HCT116 (cell line): ENCODE measurements at regions not wholly inside any gene's neighbourhood (a gene's known extent, or its start where the extent isn't known, plus 50 kb on each side); places are given as distances from the start of the nearest gene placed in this dataset.

Experiments used
- ATAC-seq: fragments of 200-7000 bp; cut with Tn5 transposase; 2 replicates; pipeline ENCODE4 v1.9.1; 2020; ENCODE audit warnings: mild to moderate bottlenecking, moderate library complexity
- BruUV-seq: library from RNA; stranded (reverse); fragments of 400-500 nt; replicated peaks from 2 replicates; lab custom pipeline; 2021; lab: Mats Ljungman, UMichigan
- CTCF ChIA-PET: fragments of 300-600 bp; sonication (Branson Sonifier 250); formaldehyde crosslinking; loops from one replicate; lab custom pipeline; 2021; ENCODE audit warnings: antibody characterized with exemption; lab: Charles Lee
- POLR2A ChIA-PET: fragments of 300-600, 350-600 bp; sonication (Branson Sonifier 250); formaldehyde crosslinking; loops from one replicate; lab custom pipeline; 2021; ENCODE audit warnings: antibody characterized with exemption; lab: Charles Lee
- RAD21 ChIA-PET, 2 experiments: fragments of 300-600 bp; sonication (Branson Sonifier 250); formaldehyde crosslinking; loops; one replicate each; lab custom pipeline; 2023; ENCODE audit warnings: low total read pairs in 2 of 2; ENCODE audit not compliant: uncharacterized antibody in 2 of 2, unreplicated experiment in 2 of 2, low non-redundant PET in 1 of 2; lab: Charles Lee
- DNase-seq: peaks from one replicate; pipeline ENCODE4 v3.0.0-alpha.2; 2010; ENCODE audit warnings: low read depth, low spot score
- H2AFZ ChIP-seq: fragments of 200-600 bp; shearing (Covaris generic), sonication (generic); 2 replicates; pipeline ENCODE4 v1.6.1; 2017; ENCODE audit warnings: low read depth, mixed run types, mixed read lengths, antibody characterized with exemption, low read length; ENCODE audit not compliant: poor library complexity, severe bottlenecking
- H3K27ac ChIP-seq: 2 replicates; pipeline ENCODE4 v1.5.1; 2012; ENCODE audit warnings: low read depth, low read length
- H3K27me3 ChIP-seq: fragments of 200-600 bp; sonication (generic); 2 replicates; pipeline ENCODE4 v1.6.1; 2016; ENCODE audit warnings: mixed run types, low read length, mixed read lengths; ENCODE audit not compliant: insufficient read depth
- H3K36me3 ChIP-seq, 2 experiments: fragments of 200-500 bp in 1 of 2; fragments of 200-600 bp in 1 of 2; sonication (Bioruptor generic) in 1 of 2; sonication (generic) in 1 of 2; 2 replicates each; pipeline versions ENCODE4 v1.5.1 to v1.6.1; 2014 to 2016; ENCODE audit warnings: low read length in 2 of 2, inconsistent platforms in 1 of 2, mixed read lengths in 1 of 2, mixed run types in 1 of 2; ENCODE audit not compliant: insufficient read depth in 2 of 2, control insufficient read depth in 1 of 2
- H3K4me1 ChIP-seq, 2 experiments: fragments of 200-600 bp in 1 of 2; sonication (generic) in 1 of 2; 2 replicates each; pipeline versions ENCODE4 v1.5.1 to v1.6.1; 2012 to 2017; ENCODE audit warnings: low read length in 2 of 2, inconsistent platforms in 1 of 2, mild to moderate bottlenecking in 1 of 2, mixed read lengths in 1 of 2, mixed run types in 1 of 2, moderate library complexity in 1 of 2; ENCODE audit not compliant: insufficient read depth in 2 of 2, control insufficient read depth in 1 of 2
- H3K4me2 ChIP-seq: fragments of 200-600 bp; sonication (generic); 2 replicates; pipeline ENCODE4 v1.6.1; 2017; ENCODE audit warnings: mixed run types, low read length, mixed read lengths
- H3K4me3 ChIP-seq, 2 experiments: fragments of 200-600 bp in 1 of 2; sonication (generic) in 1 of 2; replicated peaks in 1 of 2; 2 replicates each; pipeline ENCODE4 v1.5.1; 2011 to 2016; ENCODE audit warnings: low read length in 2 of 2, control low read depth in 1 of 2, low read depth in 1 of 2, mild to moderate bottlenecking in 1 of 2, mixed read lengths in 1 of 2, mixed run types in 1 of 2
- H3K79me2 ChIP-seq: fragments of 200-600 bp; sonication (generic); 2 replicates; pipeline ENCODE4 v1.6.1; 2017; ENCODE audit warnings: mild to moderate bottlenecking, mixed run types, low read length, moderate library complexity, mixed read lengths; ENCODE audit not compliant: insufficient read depth
- H3K9ac ChIP-seq: fragments of 200-600 bp; sonication (generic); 2 replicates; pipeline ENCODE4 v1.6.1; 2016; ENCODE audit warnings: low read length, mixed read lengths
- H3K9me2 ChIP-seq: fragments of 200-600 bp; sonication (generic), shearing (Covaris generic); 2 replicates; pipeline ENCODE4 v1.6.1; 2017; ENCODE audit warnings: mixed run types, mild to moderate bottlenecking, moderate library complexity; ENCODE audit not compliant: insufficient read depth
- H3K9me3 ChIP-seq, 2 experiments: fragments of 200-500 bp in 1 of 2; fragments of 200-600 bp in 1 of 2; sonication (Bioruptor generic) in 1 of 2; sonication (generic) in 1 of 2; 2 replicates each; pipeline ENCODE4 v1.6.1; 2014 to 2017; ENCODE audit warnings: low read length in 2 of 2, mixed read lengths in 2 of 2, inconsistent platforms in 1 of 2, low read depth in 1 of 2, mild to moderate bottlenecking in 1 of 2, mixed run types in 1 of 2, moderate library complexity in 1 of 2; ENCODE audit not compliant: control insufficient read depth in 1 of 2, insufficient read depth in 1 of 2
- H4K20me1 ChIP-seq: fragments of 200-600 bp; sonication (generic), shearing (Covaris generic); 2 replicates; pipeline ENCODE4 v1.6.1; 2017; ENCODE audit warnings: mixed run types, mild to moderate bottlenecking, moderate library complexity; ENCODE audit not compliant: insufficient read depth
- CTCF ChIP-seq, 3 experiments: fragments of 200-600 bp in 1 of 3; sonication (generic) in 1 of 3; IDR thresholded peaks in 2 of 3; conservative IDR thresholded peaks in 1 of 3; 2 replicates each; pipeline ENCODE4 v1.5.1; 2012 to 2017; ENCODE audit warnings: low read depth in 2 of 3, low read length in 2 of 3, antibody characterized with exemption in 1 of 3, borderline replicate concordance in 1 of 3, control low read depth in 1 of 3, mild to moderate bottlenecking in 1 of 3, mixed read lengths in 1 of 3, mixed run types in 1 of 3, moderate library complexity in 1 of 3; ENCODE audit not compliant: insufficient read depth in 1 of 3
- ELF1 ChIP-seq: IDR thresholded peaks from 2 replicates; pipeline ENCODE4 v1.6.1; 2012; ENCODE audit warnings: low read depth, borderline replicate concordance
- MAX ChIP-seq: IDR thresholded peaks from 2 replicates; pipeline ENCODE4 v1.6.1; 2012
- POLR2AphosphoS5 ChIP-seq: IDR thresholded peaks from 2 replicates; pipeline ENCODE4 v1.6.1; 2011; ENCODE audit warnings: mild to moderate bottlenecking, low read depth, low read length, moderate library complexity
- RAD21 ChIP-seq: IDR thresholded peaks from 2 replicates; pipeline ENCODE4 v1.6.1; 2012; ENCODE audit warnings: low read depth, mild to moderate bottlenecking
- SRF ChIP-seq: IDR thresholded peaks from 2 replicates; pipeline ENCODE4 v1.6.1; 2012; ENCODE audit warnings: low read depth
- YY1 ChIP-seq: IDR thresholded peaks from 2 replicates; pipeline ENCODE4 v1.6.1; 2011; ENCODE audit warnings: low read length, low read depth, moderate library complexity, mild to moderate bottlenecking; ENCODE audit not compliant: insufficient replicate concordance; ENCODE audit errors: extremely low read depth
- ZNF274 ChIP-seq: fragments of 200-500 bp; sonication (Bioruptor generic); IDR thresholded peaks from 2 replicates; pipeline ENCODE4 v1.6.1; 2014; ENCODE audit warnings: mild to moderate bottlenecking, low read depth, low read length, inconsistent platforms
- intact Hi-C: fragments of 100-400 bp; cut with micrococcal nuclease; formaldehyde crosslinking; loops from 2 replicates; pipeline ENCODE4 v1.10.0; 2022
- TF ChIP-seq, protein P1 (sequence below): IDR thresholded peaks from 2 replicates; pipeline ENCODE4 v1.6.1; 2012

GRCh38 chr14:43165651-43166050 lies 1341.4 kb downstream of the FSCB start:
- Histone ChIP-seq H3K9ac (no peak overlapping the region), H3K4me2 (no peak overlapping the region), H3K4me3 (no peak overlapping the region), H3K27ac (no peak overlapping the region), H3K27me3 (no peaks in the 10 kb centered on the region), H3K4me1 (no peaks in the 10 kb centered on the region), H3K79me2 (no peaks in the 10 kb centered on the region), H3K9me3 (peaks cover 0 to 5% of the 10 kb centered on the region in 2 experiments; a peak in 1 of 4 replicates), H4K20me1 (no peaks in the 10 kb centered on the region), H3K9me2 (no peaks in the 10 kb centered on the region), H3K36me3 (no peaks in the 10 kb centered on the region), H2AFZ (no peak overlapping the region)
- RAD21 ChIA-PET: no interaction called here
- ATAC-seq (no peak), DNase-seq (no peak)
- POLR2A ChIA-PET: no interaction called here
- intact Hi-C loops: no loop called here
- BruUV-seq: no TSS peak
- CTCF ChIA-PET: no interaction called here
- TF ChIP-seq RAD21 (no peak), YY1 (no peak), ZNF274 (no peak), CTCF (IDR thresholded peaks at IDR 0.05 in 2 of 3, conservative IDR thresholded peaks at IDR 0.05 in 1 of 3; ENCODE audit: borderline replicate concordance in 1 of 3, insufficient read depth in 1 of 3, low read depth in 2 of 3, low read length in 2 of 3) (no peak), SRF (no peak), MAX (no peak), POLR2AphosphoS5 (no peak), ELF1 (no peak)
- TF ChIP-seq, protein P1, sequence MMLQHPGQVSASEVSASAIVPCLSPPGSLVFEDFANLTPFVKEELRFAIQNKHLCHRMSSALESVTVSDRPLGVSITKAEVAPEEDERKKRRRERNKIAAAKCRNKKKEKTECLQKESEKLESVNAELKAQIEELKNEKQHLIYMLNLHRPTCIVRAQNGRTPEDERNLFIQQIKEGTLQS: no peak
